ENCODE measurements at regions not wholly inside any gene's neighbourhood (a gene's known extent, or its start where the extent isn't known, plus 50 kb on each side); places are given as distances from the start of the nearest gene placed in this dataset.

DNA sequence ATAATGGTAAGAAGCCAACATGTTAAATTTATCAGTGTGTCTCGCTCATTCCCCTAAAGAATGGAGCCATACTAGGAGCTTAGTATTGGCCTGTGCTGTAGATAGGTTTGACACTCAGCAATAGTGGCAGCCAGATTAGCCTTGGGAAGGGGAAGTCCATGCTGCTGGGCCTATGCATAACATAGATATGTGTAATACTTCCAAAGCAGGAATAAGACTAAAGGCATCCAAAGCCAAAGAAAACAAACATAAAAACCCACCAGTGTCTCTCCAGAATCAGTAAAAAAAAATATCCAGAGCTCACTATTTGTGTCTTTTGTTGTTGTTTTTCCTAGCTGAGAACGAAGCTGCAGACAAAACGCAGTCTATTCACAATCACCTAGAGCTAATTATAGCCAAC lies 104.2 kb upstream of the STXBP5 start:
- TF ChIP-seq, protein P1, sequence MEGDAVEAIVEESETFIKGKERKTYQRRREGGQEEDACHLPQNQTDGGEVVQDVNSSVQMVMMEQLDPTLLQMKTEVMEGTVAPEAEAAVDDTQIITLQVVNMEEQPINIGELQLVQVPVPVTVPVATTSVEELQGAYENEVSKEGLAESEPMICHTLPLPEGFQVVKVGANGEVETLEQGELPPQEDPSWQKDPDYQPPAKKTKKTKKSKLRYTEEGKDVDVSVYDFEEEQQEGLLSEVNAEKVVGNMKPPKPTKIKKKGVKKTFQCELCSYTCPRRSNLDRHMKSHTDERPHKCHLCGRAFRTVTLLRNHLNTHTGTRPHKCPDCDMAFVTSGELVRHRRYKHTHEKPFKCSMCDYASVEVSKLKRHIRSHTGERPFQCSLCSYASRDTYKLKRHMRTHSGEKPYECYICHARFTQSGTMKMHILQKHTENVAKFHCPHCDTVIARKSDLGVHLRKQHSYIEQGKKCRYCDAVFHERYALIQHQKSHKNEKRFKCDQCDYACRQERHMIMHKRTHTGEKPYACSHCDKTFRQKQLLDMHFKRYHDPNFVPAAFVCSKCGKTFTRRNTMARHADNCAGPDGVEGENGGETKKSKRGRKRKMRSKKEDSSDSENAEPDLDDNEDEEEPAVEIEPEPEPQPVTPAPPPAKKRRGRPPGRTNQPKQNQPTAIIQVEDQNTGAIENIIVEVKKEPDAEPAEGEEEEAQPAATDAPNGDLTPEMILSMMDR (IDR thresholded peaks at IDR 0.05), result no peak
- Histone ChIP-seq H3K4me3 (no peak overlapping the region), H3K9me3 (no peaks in the 10 kb centered on the region), H3K27ac (no peak overlapping the region), H3K4me1 (no peaks in the 10 kb centered on the region), H3K36me3 (no peaks in the 10 kb centered on the region), H3K27me3 (no peaks in the 10 kb centered on the region)
- intact Hi-C loops (cut with DNase I), result no loop called here
- DNase-seq (ENCODE audit: low spot score in 2 of 2), result no peak

DNA sequence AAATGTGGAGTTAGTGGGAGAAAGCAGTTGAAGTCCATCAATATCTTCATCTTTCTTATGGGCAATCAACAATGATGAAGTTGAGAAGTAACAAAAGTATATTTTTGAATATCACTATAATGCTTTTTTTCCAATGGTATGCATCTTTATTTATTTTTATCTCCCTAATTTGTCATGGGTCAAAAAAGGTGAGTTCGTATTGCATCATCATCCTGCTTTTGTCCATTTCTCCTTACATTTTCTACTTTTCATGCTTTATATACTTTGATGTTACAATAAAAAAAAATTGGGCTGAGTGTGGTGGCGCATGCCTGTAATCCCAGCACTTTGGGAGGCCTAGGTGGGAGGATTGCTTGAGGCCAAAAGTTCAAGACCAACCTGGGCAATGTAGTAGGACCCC lies 101.2 kb upstream of the STXBP5 start:
- intact Hi-C loops (cut with DNase I), result no loop called here
- DNase-seq (ENCODE audit: low spot score in 2 of 2), result no peak
- Histone ChIP-seq H3K27me3 (no peaks in the 10 kb centered on the region), H3K4me1 (no peaks in the 10 kb centered on the region), H3K27ac (no peak overlapping the region), H3K9me3 (no peaks in the 10 kb centered on the region), H3K36me3 (no peaks in the 10 kb centered on the region), H3K4me3 (no peak overlapping the region)
- TF ChIP-seq, protein P1 (IDR thresholded peaks at IDR 0.05), result no peak

DNA sequence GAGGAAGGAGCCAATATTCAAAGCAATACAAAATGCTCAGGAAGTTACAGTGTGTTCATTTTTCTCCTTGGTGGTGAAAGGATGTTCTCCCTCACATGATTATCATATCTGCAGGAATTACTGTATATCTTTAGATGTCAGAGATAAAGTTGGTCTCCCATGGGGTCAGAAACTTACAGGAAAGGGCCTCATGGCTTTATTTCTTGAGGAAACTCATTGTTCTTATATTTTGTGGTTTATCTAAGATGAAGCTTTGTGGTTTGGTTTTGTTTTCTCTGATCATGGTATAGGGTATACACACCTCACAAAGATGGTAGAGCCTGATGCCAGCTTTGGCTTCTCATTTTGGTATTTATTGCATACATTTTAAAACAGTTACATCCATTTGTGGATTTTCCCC lies 100.5 kb upstream of the STXBP5 start:
- no peak for DNase-seq (ENCODE audit: low spot score in 2 of 2)
- Histone ChIP-seq H3K4me3 (no peak overlapping the region), H3K27ac (no peak overlapping the region), H3K36me3 (no peaks in the 10 kb centered on the region), H3K4me1 (no peaks in the 10 kb centered on the region), H3K9me3 (no peaks in the 10 kb centered on the region), H3K27me3 (no peaks in the 10 kb centered on the region)
- intact Hi-C loops (cut with DNase I), result no loop called here
- TF ChIP-seq, protein P1 (IDR thresholded peaks at IDR 0.05), result no peak

DNA sequence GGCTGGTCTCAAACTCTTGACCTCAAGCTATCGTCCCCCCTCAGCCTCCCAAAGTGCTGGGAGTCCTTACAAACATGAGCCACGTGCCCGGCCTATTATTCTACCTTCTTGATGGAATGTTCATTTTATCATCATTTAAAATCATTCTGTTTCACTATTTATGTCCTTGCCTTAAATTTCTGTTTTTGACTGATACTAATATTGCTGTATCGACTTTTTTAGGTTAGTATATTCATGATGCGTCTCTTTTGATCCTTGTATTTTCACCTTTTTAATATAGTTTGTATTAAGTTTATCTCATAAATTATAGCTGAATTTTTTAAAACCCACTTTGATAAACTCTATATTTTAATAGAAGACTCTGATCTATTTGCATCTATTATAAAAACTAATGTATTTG lies 98.4 kb upstream of the STXBP5 start:
- TF ChIP-seq, protein P1 (IDR thresholded peaks at IDR 0.05), result no peak
- Histone ChIP-seq H3K36me3 (no peaks in the 10 kb centered on the region), H3K27ac (no peak overlapping the region), H3K9me3 (no peaks in the 10 kb centered on the region), H3K4me3 (no peak overlapping the region), H3K27me3 (no peaks in the 10 kb centered on the region), H3K4me1 (no peaks in the 10 kb centered on the region)
- no peak for DNase-seq (ENCODE audit: low spot score in 2 of 2)
- intact Hi-C loops (cut with DNase I), result no loop called here

DNA sequence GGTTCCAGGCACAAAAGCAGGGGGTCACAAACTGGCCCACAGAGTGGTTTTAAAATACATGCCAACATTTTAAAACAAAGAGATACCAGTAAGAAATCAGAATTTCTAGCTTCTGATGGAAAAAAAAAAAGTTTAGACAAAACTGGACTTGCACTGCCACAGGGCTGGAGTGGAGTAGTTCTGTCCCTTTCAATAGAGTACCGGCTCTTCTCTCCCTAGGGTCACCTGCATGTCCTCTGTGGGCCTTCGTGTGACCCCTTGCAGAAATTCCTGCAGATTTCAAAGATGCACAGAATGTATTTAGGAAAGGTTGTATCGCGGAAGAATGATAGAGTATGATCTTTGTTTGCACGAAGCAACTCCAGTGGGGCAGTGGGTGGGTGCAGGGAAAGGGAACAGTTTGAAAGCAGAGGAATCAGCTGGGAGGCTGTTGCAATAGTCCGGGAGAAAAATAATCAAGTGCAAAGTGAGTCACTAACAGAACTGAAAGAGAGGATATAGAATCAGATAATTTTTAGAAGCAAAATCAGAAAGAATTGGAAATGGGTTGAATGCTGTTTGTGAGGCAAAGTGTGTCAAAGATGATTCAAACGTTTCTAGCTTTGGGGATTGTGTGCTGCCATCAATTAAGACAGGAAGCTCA lies 97.3 kb upstream of the STXBP5 start:
- no peak for DNase-seq (ENCODE audit: low spot score in 2 of 2)

More for the DNA sequence above, 97.3 kb upstream of the STXBP5 start:
- H3K27me3 ChIP-seq, result no peaks in the 10 kb centered on the region
- no peak overlapping the region for H3K4me3 ChIP-seq
- H3K4me1 ChIP-seq, result no peaks in the 10 kb centered on the region
- no peaks in the 10 kb centered on the region for H3K9me3 ChIP-seq
- H3K27ac ChIP-seq, result no peak overlapping the region
- intact Hi-C loops (cut with DNase I), result no loop called here
- H3K36me3 ChIP-seq, result no peaks in the 10 kb centered on the region
- TF ChIP-seq, protein P1 (IDR thresholded peaks at IDR 0.05), result no peak

Measured in ascending aorta (tissue), 2 donors.